SK-N-SH (cell line): ENCODE measurements at regions not wholly inside any gene's neighbourhood (a gene's known extent, or its start where the extent isn't known, plus 50 kb on each side); places are given as distances from the start of the nearest gene placed in this dataset.

Experiments
- CTCF ChIA-PET: fragments of 300-600, 350-600 bp; formaldehyde crosslinking; extraction: SDS; loops from one replicate; lab custom pipeline; 2021; lab: Yijun Ruan, JAX
- POLR2A ChIA-PET: fragments of 350-600 bp; sonication (Branson Sonifier 250); formaldehyde crosslinking; extraction: SDS; loops from one replicate; lab custom pipeline; 2020; ENCODE audit warnings: antibody characterized with exemption, inconsistent platforms; lab: Yijun Ruan, JAX
- DNase-seq: peaks from one replicate; pipeline ENCODE4 v3.0.0; 2012
- H2AFZ ChIP-seq: fragments of 200-600 bp; sonication (generic); 2 replicates; pipeline ENCODE4 v1.8.1; 2016; ENCODE audit warnings: antibody characterized with exemption, mild to moderate bottlenecking, low read depth
- H3F3A ChIP-seq: fragments of 200-600 bp; sonication (generic); replicated peaks from 2 replicates; pipeline ENCODE3; 2016; ENCODE audit warnings: antibody characterized with exemption, mild to moderate bottlenecking; ENCODE audit not compliant: insufficient read depth
- H3K27ac ChIP-seq, 2 experiments: fragments of 200-500 bp in 1 of 2; fragments of 200-600 bp in 1 of 2; sonication (Bioruptor generic) in 1 of 2; sonication (generic), shearing (Covaris generic) in 1 of 2; 2 replicates each; pipeline versions ENCODE4 v1.5.1 to v1.6.1; 2014 to 2016; ENCODE audit warnings: low read depth in 2 of 2, inconsistent platforms in 1 of 2, low read length in 1 of 2, mild to moderate bottlenecking in 1 of 2, mixed read lengths in 1 of 2
- H3K27me3 ChIP-seq: fragments of 200-600 bp; sonication (generic), shearing (Covaris generic); 2 replicates; pipeline ENCODE4 v1.6.1; 2016; ENCODE audit warnings: mixed run types; ENCODE audit not compliant: insufficient read depth
- H3K36me3 ChIP-seq, 2 experiments: fragments of 200-500 bp in 1 of 2; fragments of 200-600 bp in 1 of 2; sonication (Bioruptor generic) in 1 of 2; sonication (generic) in 1 of 2; replicated peaks in 1 of 2; 2 replicates each; pipeline versions ENCODE3 to v1.5.1; 2014 to 2016; ENCODE audit warnings: low read length in 1 of 2, mild to moderate bottlenecking in 1 of 2; ENCODE audit not compliant: insufficient read depth in 2 of 2, control insufficient read depth in 1 of 2
- H3K4me1 ChIP-seq, 2 experiments: fragments of 200-500 bp in 1 of 2; fragments of 200-600 bp in 1 of 2; sonication (Bioruptor generic) in 1 of 2; sonication (generic), shearing (Covaris generic) in 1 of 2; 2 replicates each; pipeline versions ENCODE4 v1.5.1 to v1.6.1; 2014 to 2016; ENCODE audit warnings: low read depth in 1 of 2, low read length in 1 of 2, mixed run types in 1 of 2; ENCODE audit not compliant: insufficient read depth in 2 of 2, control insufficient read depth in 1 of 2
- H3K4me2 ChIP-seq: fragments of 200-600 bp; sonication (generic), shearing (Covaris generic); 2 replicates; pipeline ENCODE4 v1.6.1; 2017; ENCODE audit warnings: mixed run types
- H3K4me3 ChIP-seq, 2 experiments: fragments of 200-500 bp in 1 of 2; fragments of 200-600 bp in 1 of 2; sonication (Bioruptor generic) in 1 of 2; sonication (generic), shearing (Covaris generic) in 1 of 2; 2 replicates each; pipeline versions ENCODE4 v1.5.1 to v1.8.1; 2014 to 2016; ENCODE audit warnings: low read depth in 2 of 2, inconsistent platforms in 1 of 2, low read length in 1 of 2, mild to moderate bottlenecking in 1 of 2, mixed read lengths in 1 of 2, moderate library complexity in 1 of 2
- H3K79me2 ChIP-seq: fragments of 200-600 bp; sonication (generic); 2 replicates; pipeline ENCODE4 v1.8.1; 2017; ENCODE audit warnings: mild to moderate bottlenecking; ENCODE audit not compliant: insufficient read depth
- H3K9ac ChIP-seq: fragments of 200-600 bp; sonication (generic); 2 replicates; pipeline ENCODE4 v1.6.1; 2017; ENCODE audit warnings: mixed run types
- H3K9me2 ChIP-seq: fragments of 200-600 bp; sonication (generic); 2 replicates; pipeline ENCODE4 v1.6.1; 2017; ENCODE audit warnings: mixed run types
- H3K9me3 ChIP-seq: fragments of 200-600 bp; sonication (generic); 2 replicates; pipeline ENCODE4 v1.6.1; 2017; ENCODE audit warnings: mixed run types, mild to moderate bottlenecking, moderate library complexity
- H4K20me1 ChIP-seq: fragments of 200-600 bp; sonication (generic); 2 replicates; pipeline ENCODE4 v1.6.1; 2017; ENCODE audit warnings: mild to moderate bottlenecking, mixed run types; ENCODE audit not compliant: insufficient read depth
- CHD2 ChIP-seq: fragments of 150-350 bp; IDR thresholded peaks from 2 replicates; pipeline ENCODE4 v1.6.1; 2018; ENCODE audit warnings: low read length; ENCODE audit not compliant: partially characterized antibody
- EP300 ChIP-seq, 2 experiments: IDR thresholded peaks; 2 replicates each; pipeline versions ENCODE4 v1.4.0 to v1.6.1; 2012; ENCODE audit warnings: borderline replicate concordance in 1 of 2, low read depth in 1 of 2, low read length in 1 of 2
- FOXM1 ChIP-seq: IDR thresholded peaks from 2 replicates; pipeline ENCODE4 v1.4.0; 2012; ENCODE audit warnings: low read depth, mild to moderate bottlenecking
- GATA2 ChIP-seq: sonication (generic); formaldehyde crosslinking; IDR thresholded peaks from 2 replicates; pipeline ENCODE4 v1.5.0; 2020; ENCODE audit warnings: mild to moderate bottlenecking, missing genetic modification reagents
- RCOR1 ChIP-seq: fragments of 150-350 bp; IDR thresholded peaks from 2 replicates; pipeline ENCODE4 v1.6.1; 2017; ENCODE audit warnings: antibody characterized with exemption, low read length
- SMC3 ChIP-seq: IDR thresholded peaks from 2 replicates; pipeline ENCODE4 v1.6.1; 2012; ENCODE audit warnings: low read depth, low read length, improper control_type of control experiment
- TCF12 ChIP-seq: IDR thresholded peaks from 2 replicates; pipeline ENCODE4 v1.4.0; 2012
- WGBS: methylation state at CpG from one replicate; pipeline ENCODE4 v1.1.6; 2017; ENCODE audit warnings: low lambda C conversion rate; 5-methylcytosine and 5-hydroxymethylcytosine counted together
- TF ChIP-seq, protein P1 (sequence below): IDR thresholded peaks from 2 replicates; pipeline ENCODE4 v1.6.1; 2012; ENCODE audit warnings: mild to moderate bottlenecking, low read depth, low read length, moderate library complexity

DNA sequence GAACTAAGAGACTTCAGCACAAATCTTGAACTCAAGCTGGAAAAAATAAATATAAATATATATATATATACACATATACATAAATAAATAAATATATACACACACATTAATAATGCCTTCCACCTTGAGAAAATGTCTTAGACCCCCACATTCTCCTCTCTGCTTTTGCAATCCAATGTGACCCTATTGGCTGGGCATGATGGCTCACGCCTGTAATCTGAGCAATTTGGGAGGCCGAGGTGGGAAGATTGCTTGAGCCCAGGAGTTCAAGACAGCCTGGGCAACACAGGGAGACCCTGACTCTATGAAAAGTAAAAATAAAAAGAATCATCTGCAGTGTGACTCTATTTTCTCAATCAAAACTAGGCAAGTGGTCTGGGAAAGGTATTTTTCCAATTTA lies 424.1 kb upstream of the NFE2L3 start:
- TF ChIP-seq RCOR1 (no peak), CHD2 (no peak), TCF12 (no peak), GATA2 (CRISPR knock-in tag) (no peak), FOXM1 (no peak)
- TF ChIP-seq, protein P1, sequence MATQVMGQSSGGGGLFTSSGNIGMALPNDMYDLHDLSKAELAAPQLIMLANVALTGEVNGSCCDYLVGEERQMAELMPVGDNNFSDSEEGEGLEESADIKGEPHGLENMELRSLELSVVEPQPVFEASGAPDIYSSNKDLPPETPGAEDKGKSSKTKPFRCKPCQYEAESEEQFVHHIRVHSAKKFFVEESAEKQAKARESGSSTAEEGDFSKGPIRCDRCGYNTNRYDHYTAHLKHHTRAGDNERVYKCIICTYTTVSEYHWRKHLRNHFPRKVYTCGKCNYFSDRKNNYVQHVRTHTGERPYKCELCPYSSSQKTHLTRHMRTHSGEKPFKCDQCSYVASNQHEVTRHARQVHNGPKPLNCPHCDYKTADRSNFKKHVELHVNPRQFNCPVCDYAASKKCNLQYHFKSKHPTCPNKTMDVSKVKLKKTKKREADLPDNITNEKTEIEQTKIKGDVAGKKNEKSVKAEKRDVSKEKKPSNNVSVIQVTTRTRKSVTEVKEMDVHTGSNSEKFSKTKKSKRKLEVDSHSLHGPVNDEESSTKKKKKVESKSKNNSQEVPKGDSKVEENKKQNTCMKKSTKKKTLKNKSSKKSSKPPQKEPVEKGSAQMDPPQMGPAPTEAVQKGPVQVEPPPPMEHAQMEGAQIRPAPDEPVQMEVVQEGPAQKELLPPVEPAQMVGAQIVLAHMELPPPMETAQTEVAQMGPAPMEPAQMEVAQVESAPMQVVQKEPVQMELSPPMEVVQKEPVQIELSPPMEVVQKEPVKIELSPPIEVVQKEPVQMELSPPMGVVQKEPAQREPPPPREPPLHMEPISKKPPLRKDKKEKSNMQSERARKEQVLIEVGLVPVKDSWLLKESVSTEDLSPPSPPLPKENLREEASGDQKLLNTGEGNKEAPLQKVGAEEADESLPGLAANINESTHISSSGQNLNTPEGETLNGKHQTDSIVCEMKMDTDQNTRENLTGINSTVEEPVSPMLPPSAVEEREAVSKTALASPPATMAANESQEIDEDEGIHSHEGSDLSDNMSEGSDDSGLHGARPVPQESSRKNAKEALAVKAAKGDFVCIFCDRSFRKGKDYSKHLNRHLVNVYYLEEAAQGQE, result no peak
- DNase-seq, result no peak
- Histone ChIP-seq H2AFZ (no peak overlapping the region), H3K4me3 (no peak overlapping the region), H3K9me3 (no peaks in the 10 kb centered on the region), H3K4me2 (no peak overlapping the region), H3K36me3 (no peaks in the 10 kb centered on the region), H3K27me3 (no peaks in the 10 kb centered on the region), H3K79me2 (no peaks in the 10 kb centered on the region), H3F3A (no peaks in the 10 kb centered on the region), H3K4me1 (peaks cover 0 to 5% of the 10 kb centered on the region in 2 experiments; a peak in 1 of 4 replicates), H3K27ac (no peak overlapping the region), H3K9ac (no peak overlapping the region), H3K9me2 (no peaks in the 10 kb centered on the region), H4K20me1 (no peaks in the 10 kb centered on the region)
- CTCF ChIA-PET, result interaction anchor here (0.6 to 1.8 kb wide), 6 partner anchors 9 to 338 kb away, joined by 3 to 6 read pairs (median 3); no protein-coding TSS in a partner anchor
- WGBS, result 32% methylated on average over 2 of the region's 2 CpGs
- POLR2A ChIA-PET, result no interaction called here

- CTCF ChIA-PET, result interaction anchor here (0.6 to 1.4 kb wide), 7 partner anchors 7 to 70 kb away, joined by 3 to 4 read pairs (median 3); no protein-coding TSS in a partner anchor
- Histone ChIP-seq H4K20me1 (no peaks in the 10 kb centered on the region), H3F3A (no peaks in the 10 kb centered on the region)
- WGBS, result 17% methylated on average over 8 of the region's 8 CpGs
- TF ChIP-seq EP300 (IDR thresholded peaks at IDR 0.05; ENCODE audit: borderline replicate concordance in 1 of 2, low read depth in 1 of 2, low read length in 1 of 2) (no peak), SMC3 (no peak)
- TF ChIP-seq, all 33 proteins: peak for 0
- Histone ChIP-seq H3K4me3 (no peak overlapping the region), H2AFZ (no peak overlapping the region), H3K9me3 (no peaks in the 10 kb centered on the region), H3K79me2 (no peaks in the 10 kb centered on the region), H3K36me3 (no peaks in the 10 kb centered on the region), H3K4me1 (peaks cover 0 to 2% of the 10 kb centered on the region in 2 experiments; a peak in 1 of 4 replicates), H3K27ac (no peak overlapping the region), H3K9ac (no peak overlapping the region), H3K4me2 (no peak overlapping the region), H3K9me2 (no peaks in the 10 kb centered on the region), H3K27me3 (no peaks in the 10 kb centered on the region)
- POLR2A ChIA-PET, result no interaction called here
- no peak for DNase-seq
Measured at GRCh38 chr7:25731068-25731845, 420.7 kb upstream of the NFE2L3 start.
